ENCODE measurements at regions not wholly inside any gene's neighbourhood (a gene's known extent, or its start where the extent isn't known, plus 50 kb on each side); places are given as distances from the start of the nearest gene placed in this dataset.

DNA sequence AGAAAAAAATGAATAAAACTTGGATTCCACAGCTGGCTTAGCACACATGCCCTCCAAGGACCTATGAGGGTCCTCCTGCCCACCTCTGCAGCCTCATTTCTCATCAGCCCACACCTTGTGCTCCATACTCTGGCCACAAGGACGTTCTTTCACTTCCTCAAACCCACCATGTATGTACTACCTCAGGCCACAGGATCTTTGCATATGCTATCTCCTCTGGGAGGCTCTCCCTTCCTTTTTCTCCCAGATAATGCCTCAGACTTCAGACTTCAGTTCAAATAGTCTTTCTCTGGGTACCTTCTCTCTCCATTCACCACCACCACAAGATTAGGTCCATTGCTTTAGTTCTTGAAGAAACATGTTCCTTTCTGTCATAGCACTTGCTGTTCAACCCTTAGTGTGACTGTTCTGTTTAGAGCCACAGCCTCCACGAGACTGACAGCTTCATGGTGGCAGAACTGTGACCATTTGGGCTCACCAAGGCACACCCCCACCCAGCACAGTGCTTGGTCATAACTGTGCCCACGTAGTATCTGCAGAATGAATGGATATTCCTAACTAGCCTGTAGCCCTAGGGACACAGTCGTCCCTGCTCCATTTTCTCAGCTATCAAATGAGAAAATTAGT lies 146.7 kb upstream of the LRFN2 start:
- Mint-ChIP-seq H3K36me3 (no peaks in the 10 kb centered on the region), H3K9me3 (no peaks in the 10 kb centered on the region), H3K27ac (no peak overlapping the region), H3K4me1 (no peaks in the 10 kb centered on the region), H3K4me3 (no peak overlapping the region)
- DNase-seq (ENCODE audit: low spot score in 2 of 2) (no peak), ATAC-seq (no peak)

DNA sequence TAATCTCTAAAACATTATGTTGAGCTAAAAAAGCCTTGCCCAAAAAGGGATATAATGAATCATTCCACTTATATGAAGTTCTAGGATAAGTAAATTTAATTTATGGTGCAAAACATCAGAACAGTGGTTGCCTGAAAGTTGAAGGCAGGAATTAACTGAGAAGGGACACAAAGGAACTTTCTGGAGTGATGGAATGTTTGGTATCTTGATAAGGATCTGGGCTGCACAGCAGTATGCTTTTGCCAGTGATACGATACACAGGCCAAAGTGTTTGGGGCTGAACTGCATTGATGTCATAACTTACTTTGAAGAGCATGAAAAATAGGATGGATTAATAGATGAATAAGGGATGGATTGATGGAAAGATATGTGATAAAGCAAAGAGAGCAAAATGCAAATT lies 146.1 kb upstream of the LRFN2 start:
- Mint-ChIP-seq H3K4me3 (no peak overlapping the region), H3K27ac (no peak overlapping the region), H3K9me3 (no peaks in the 10 kb centered on the region), H3K36me3 (no peaks in the 10 kb centered on the region), H3K4me1 (no peaks in the 10 kb centered on the region)
- ATAC-seq (no peak), DNase-seq (ENCODE audit: low spot score in 2 of 2) (no peak)

DNA sequence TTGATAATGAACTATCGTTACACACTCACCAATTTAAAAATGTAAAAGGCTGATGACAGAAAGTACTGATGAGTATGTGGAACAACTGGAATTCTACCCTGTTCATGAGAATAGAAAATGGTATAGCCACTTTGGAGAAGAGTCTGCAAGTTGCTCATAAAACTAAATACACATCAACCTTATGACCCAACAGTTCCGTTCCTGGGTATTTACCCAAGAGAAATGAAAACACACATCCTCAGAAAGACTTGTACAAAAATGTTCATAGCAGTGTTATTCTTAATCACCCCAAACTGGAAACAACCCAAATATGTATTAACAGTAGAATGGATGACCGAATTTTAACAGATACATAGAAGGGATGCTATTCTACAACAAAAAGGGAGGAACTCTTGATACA lies 145.7 kb upstream of the LRFN2 start:
- H3K27ac Mint-ChIP-seq = no peak overlapping the region
- no peaks in the 10 kb centered on the region for H3K4me1 Mint-ChIP-seq
- no peaks in the 10 kb centered on the region for H3K36me3 Mint-ChIP-seq
- no peaks in the 10 kb centered on the region for H3K9me3 Mint-ChIP-seq
- ATAC-seq (no peak), DNase-seq (ENCODE audit: low spot score in 2 of 2) (no peak)
- H3K4me3 Mint-ChIP-seq = no peak overlapping the region

DNA sequence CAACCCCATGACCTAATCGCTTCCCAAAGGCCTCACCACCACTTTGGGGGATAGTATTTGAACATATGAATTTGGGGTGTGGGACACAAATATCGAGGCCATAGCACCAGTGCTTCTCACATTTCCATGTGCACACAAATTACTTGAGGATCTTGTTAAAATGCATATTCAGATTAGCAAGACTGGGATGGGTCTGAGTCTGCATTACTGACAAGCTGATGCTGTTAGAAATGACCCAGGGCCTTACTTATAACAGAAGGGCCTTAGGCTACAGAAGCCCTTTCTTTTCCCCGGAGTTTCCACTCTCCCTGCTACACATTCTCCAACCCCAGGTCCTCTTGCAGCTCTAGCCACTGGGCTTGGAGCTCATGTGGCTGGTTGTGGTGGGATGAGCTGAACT lies 141.5 kb upstream of the LRFN2 start:
- DNase-seq (ENCODE audit: low spot score in 2 of 2) = no peak
- H3K4me3 Mint-ChIP-seq = no peak overlapping the region
- H3K9me3 Mint-ChIP-seq = no peaks in the 10 kb centered on the region
- no peak for ATAC-seq
- H3K36me3 Mint-ChIP-seq = no peaks in the 10 kb centered on the region
- no peak overlapping the region for H3K27ac Mint-ChIP-seq
- H3K4me1 Mint-ChIP-seq = no peaks in the 10 kb centered on the region

DNA sequence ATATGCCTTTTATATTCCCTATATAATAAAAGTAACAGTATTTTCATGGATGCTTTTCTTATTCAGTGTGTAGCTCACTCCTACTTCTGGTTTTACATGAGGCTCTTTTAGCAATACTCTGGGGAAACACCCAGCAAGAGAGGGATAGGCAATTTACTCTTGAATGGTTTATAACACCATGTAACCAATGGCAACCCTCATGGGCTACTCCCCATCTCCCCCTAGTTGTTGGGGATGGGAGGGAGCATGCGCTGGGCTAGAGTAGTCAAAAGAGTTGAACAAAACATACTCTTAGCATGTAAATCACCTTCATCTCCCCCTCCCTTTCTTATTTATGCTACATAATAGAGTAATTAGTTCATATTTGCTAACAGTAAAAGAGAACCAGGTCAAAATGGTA lies 140.1 kb upstream of the LRFN2 start:
- Mint-ChIP-seq H3K27ac (no peak overlapping the region), H3K4me1 (no peaks in the 10 kb centered on the region), H3K9me3 (no peaks in the 10 kb centered on the region), H3K4me3 (no peak overlapping the region), H3K36me3 (no peaks in the 10 kb centered on the region)
- no peak for ATAC-seq
- DNase-seq (ENCODE audit: low spot score in 2 of 2) = no peak

DNA sequence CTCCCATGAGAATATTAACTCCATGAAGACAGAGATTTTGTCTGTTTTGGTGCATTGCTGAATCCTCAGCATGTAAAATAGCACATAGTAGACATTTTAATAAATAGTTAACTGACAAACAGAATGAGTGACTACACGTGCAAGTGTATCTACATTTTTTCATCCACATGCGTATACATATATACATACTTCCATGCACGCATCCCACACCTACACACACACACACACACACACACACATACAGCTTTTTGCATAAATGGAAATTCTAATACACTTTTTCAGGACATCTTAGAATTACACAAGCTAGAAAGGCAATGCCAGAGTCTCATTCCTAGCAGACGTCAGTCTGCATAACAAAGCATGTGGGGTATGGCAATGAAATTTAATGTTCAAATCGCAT lies 139.7 kb upstream of the LRFN2 start:
- Mint-ChIP-seq H3K4me1 (no peaks in the 10 kb centered on the region), H3K9me3 (no peaks in the 10 kb centered on the region), H3K27ac (no peak overlapping the region), H3K36me3 (no peaks in the 10 kb centered on the region), H3K4me3 (no peak overlapping the region)
- no peak for DNase-seq (ENCODE audit: low spot score in 2 of 2)
- no peak for ATAC-seq

DNA sequence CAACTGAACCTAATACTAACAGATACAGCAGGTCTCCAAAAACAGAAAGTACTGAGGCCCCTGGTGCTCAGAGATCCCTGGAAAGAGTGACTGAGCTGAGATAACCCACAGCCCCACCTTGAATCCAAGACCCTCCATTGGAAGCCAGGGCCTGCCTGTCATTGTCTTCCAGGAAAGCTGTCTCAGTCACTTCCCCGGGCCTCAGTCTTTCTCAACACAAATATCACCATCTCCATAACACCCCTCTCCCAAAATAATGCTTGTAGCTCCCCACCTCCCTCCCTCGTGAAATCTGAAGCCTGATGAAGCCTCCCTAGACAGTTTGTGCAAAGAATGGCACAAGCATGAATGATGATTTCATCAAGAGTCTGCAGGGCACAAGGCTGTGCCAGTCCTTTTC lies 138.2 kb upstream of the LRFN2 start:
- H3K36me3 Mint-ChIP-seq = no peaks in the 10 kb centered on the region
- ATAC-seq = no peak
- H3K4me3 Mint-ChIP-seq = no peak overlapping the region

DNA sequence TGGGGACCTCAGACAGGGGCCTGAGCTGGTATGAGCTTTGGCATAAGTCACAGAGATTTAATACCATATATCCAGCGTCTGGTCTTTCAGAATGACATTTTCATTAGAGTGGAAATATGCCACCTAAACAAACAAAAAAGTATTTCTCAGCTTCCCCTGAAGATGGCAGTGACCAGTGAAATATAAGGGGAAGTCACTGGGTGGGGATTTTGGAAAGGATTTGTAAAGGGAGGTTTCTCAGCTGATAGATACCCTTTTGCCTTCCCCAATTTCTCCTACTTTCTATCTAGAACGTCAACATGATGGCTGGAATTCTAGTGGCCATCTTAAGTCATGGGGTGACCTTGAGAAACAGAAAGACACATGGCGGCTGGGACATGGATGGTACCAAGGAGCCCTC lies 137.7 kb upstream of the LRFN2 start:
- no peak for ATAC-seq
- no peak for DNase-seq (ENCODE audit: low spot score in 2 of 2)
- Mint-ChIP-seq H3K4me1 (peaks cover 8% of the 10 kb centered on the region), H3K36me3 (no peaks in the 10 kb centered on the region), H3K4me3 (no peak overlapping the region), H3K27ac (no peak overlapping the region), H3K9me3 (no peaks in the 10 kb centered on the region)

More for the DNA sequence above, 138.2 kb upstream of the LRFN2 start:
- Mint-ChIP-seq H3K9me3 (no peaks in the 10 kb centered on the region), H3K27ac (no peak overlapping the region), H3K4me1 (peaks cover 3% of the 10 kb centered on the region)
- no peak for DNase-seq (ENCODE audit: low spot score in 2 of 2)

DNA sequence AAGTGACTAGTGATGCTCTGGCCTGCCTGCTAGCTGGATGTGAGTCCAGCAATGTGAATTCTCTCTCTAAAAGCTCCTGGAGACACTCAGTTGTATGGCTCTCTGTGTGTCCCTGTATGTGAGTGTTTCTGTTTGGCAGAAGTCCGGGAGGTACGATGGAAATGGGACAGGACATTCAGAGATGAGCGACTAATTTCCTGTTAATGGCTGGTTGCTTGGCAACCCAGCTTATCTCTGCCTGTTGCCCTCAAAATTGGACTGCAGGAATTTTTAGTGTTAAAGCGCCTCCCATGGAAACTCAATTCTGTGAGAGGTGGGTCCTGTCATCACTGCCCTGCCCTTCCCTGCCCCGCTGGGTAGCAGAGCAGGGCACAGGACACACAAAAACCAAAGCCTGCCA lies 136.8 kb upstream of the LRFN2 start:
- DNase-seq (ENCODE audit: low spot score in 2 of 2) = no peak
- no peak for ATAC-seq
- no peaks in the 10 kb centered on the region for H3K36me3 Mint-ChIP-seq
- no peaks in the 10 kb centered on the region for H3K9me3 Mint-ChIP-seq
- no peak overlapping the region for H3K4me3 Mint-ChIP-seq
- no peak overlapping the region for H3K27ac Mint-ChIP-seq
- peaks cover 14% of the 10 kb centered on the region for H3K4me1 Mint-ChIP-seq

DNA sequence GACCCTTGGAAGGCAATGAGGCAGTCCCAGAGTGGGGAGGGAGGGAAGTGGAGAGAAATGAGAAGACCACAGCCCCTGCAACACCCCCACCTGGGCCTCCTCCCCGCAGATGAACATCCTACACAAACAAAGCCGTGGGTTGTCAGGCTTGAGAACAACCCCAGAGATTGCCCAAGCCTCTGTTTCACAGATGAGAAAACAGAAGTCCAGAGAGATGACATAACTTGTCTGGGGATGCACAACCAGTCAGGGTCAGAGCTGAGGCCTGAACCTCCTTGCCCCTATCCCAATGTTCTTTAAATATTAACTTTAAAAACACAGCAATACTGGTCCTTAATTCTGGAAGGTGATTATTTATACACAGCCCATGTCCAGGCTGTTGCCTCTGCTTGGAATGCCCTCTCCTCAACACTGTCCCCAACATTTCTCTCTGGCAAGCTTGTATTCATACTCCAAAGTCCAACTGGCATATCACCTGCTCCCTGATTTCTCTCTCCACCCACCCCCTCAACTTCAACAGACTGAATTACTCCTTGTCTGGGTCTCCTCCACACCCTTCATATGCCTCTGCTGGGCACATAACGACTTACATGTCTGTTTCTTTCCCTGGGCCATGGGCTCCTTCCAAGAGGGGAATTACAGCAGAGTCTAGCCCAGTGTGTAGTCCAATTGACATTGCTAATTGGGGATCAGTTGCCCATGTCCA lies 135.5 kb upstream of the LRFN2 start:
- no peak for ATAC-seq
- Mint-ChIP-seq H3K4me3 (no peak overlapping the region), H3K27ac (no peak overlapping the region), H3K4me1 (peaks cover 14% of the 10 kb centered on the region), H3K9me3 (no peaks in the 10 kb centered on the region), H3K36me3 (no peaks in the 10 kb centered on the region)
- no peak for DNase-seq (ENCODE audit: low spot score in 2 of 2)

DNA sequence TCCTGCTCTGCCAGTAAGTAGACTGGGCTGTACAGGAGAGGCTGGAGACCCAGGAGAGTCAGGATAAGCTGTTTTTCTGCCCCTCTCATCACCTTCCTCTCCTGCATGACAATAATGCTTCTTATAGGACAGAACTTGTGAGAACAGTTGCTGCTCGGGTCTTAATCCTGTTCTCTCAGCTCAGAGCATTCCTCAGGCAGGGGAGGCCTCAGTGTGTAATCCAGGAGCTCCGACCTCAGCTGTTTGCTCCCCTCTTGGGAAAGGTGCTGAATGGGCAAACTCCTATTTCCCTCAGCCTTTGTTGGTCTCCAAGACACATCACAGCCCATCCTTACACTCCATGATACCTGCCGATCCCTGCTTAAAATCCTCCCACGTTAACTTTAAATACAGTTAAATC lies 134.9 kb upstream of the LRFN2 start:
- no peak for ATAC-seq
- no peaks in the 10 kb centered on the region for H3K36me3 Mint-ChIP-seq
- H3K4me1 Mint-ChIP-seq = peaks cover 14% of the 10 kb centered on the region
- no peak overlapping the region for H3K4me3 Mint-ChIP-seq
- no peaks in the 10 kb centered on the region for H3K9me3 Mint-ChIP-seq
- no peak for DNase-seq (ENCODE audit: low spot score in 2 of 2)
- H3K27ac Mint-ChIP-seq = no peak overlapping the region

DNA sequence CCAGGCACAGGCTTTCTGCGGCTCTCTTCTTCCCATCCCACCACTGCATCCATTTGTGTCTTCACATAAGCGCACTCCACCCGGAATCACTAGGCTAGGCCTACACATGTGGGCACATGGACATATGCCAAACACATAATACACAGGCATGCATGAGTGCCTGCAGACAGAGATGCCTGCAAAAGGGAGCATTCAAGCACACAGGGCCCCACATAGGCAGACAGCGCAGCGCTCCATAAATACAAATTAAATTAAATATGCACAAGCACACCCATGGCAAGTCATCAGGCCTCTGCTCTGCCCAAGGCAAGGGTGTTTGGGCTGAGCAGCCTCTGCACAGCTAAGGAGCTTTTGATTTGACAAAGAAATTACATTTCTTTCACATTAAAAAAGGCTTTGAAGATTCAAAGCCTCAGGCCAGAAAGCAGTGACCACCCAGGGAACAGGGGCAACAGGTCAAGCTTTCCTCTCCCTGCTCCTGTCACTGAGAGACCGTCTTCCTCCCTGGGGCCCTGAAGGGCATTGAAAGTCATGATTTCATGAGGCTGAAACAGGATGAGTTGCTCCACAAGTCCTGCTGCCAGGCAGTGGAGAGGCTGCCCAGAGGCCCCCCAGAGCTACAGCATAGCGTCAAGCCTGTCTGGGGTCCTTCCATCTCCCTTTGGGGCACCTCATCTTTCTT lies 134.2 kb upstream of the LRFN2 start:
- Mint-ChIP-seq H3K27ac (no peak overlapping the region), H3K36me3 (no peaks in the 10 kb centered on the region), H3K4me3 (no peak overlapping the region), H3K9me3 (no peaks in the 10 kb centered on the region), H3K4me1 (peaks cover 14% of the 10 kb centered on the region)
- no peak for DNase-seq (ENCODE audit: low spot score in 2 of 2)
- ATAC-seq = peak; percentile 12

DNA sequence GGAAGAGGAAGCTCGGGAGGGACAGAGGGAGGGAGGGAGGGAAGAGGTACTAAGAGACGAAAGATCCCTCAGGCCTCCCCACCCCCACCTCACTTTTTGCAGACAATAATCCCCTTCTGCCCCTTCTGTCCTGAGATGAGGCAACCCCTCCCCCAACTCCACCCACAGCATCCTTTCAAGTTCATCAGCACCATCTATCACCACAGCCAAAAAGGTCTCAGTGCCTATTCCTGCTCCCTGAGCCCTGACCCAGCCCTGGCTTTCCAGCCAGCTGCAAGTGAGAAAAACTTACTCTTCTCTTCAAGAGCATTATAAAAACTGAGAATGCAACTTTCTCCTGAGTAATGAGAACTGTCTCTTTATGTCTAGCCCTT lies 133.2 kb upstream of the LRFN2 start:
- no peak for ATAC-seq
- Mint-ChIP-seq H3K4me3 (no peak overlapping the region), H3K36me3 (no peaks in the 10 kb centered on the region), H3K4me1 (peaks cover 14% of the 10 kb centered on the region), H3K9me3 (no peaks in the 10 kb centered on the region), H3K27ac (no peak overlapping the region)
- DNase-seq (ENCODE audit: low spot score in 2 of 2) = no peak

DNA sequence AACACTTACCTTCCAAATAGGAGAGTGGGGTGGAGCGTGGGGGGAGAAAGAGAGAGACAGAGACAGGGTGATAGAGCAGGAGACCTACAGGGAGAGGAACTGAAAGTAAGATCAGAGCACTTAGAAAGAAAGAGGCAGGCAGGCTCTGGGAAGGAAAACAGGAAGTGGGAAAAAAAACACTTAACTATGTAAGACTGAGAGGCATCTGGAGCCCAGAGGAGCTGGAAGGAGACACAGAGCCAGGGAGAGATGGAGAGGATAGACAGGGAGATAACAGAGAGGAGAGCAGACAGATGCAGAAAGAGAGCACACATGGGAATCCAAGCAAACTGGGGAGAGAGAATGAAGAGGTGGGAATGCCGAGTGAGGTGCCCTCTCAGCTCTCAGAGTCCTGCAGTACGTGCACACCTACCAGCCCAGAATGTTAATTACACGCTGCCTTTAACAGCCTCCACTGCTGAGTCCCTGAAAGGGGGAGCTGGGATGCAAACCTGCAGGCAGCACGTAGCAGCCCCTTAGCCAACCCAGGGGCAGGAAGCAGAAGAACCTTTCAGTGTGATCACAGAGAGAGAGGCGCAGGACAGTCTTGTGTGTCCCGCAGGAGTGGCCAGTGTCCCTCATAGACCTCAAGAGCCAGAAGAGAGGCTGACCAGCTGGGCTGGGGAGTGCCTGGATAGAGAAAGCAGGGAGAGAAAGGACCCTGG lies 132.7 kb upstream of the LRFN2 start:
- H3K27ac Mint-ChIP-seq = no peak overlapping the region
- H3K9me3 Mint-ChIP-seq = no peaks in the 10 kb centered on the region
- H3K36me3 Mint-ChIP-seq = no peaks in the 10 kb centered on the region
- H3K4me3 Mint-ChIP-seq = no peak overlapping the region
- ATAC-seq (no peak), DNase-seq (ENCODE audit: low spot score in 2 of 2) (no peak)
- H3K4me1 Mint-ChIP-seq = peaks cover 14% of the 10 kb centered on the region

DNA sequence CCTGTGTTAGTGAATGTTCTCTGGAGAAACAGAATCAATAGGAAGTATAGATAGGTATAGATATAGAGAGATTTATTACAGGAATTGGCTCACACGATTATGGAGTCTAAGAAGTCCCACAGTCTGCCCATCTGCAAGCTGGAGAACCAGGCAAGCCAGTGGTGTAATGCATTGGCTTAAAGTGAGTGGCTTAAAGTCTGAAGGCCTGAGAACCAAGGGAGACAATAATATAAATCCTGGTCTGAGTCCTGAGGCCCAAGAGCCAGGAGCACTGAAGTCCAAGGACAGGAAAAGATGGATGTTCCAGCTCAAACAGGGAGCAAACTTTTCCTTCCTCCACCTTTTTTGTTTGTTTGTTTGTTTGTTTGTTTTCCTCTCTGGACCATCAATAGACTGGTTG lies 131.2 kb upstream of the LRFN2 start:
- no peak overlapping the region for H3K4me3 Mint-ChIP-seq
- DNase-seq (ENCODE audit: low spot score in 2 of 2) (no peak), ATAC-seq (no peak)
- H3K4me1 Mint-ChIP-seq = peaks cover 14% of the 10 kb centered on the region
- no peaks in the 10 kb centered on the region for H3K9me3 Mint-ChIP-seq
- H3K27ac Mint-ChIP-seq = no peak overlapping the region
- no peaks in the 10 kb centered on the region for H3K36me3 Mint-ChIP-seq

All from stimulated activated effector memory CD8-positive, alpha-beta T cell treated with anti-CD3 and anti-CD28 coated beads, Interleukin-12 subunit alpha, Interleukin-12 subunit beta, amount 100 ng/mL, for 72 hours (primary cell).